GM18499 (cell line): ENCODE measurements at regions not wholly inside any gene's neighbourhood (a gene's known extent, or its start where the extent isn't known, plus 50 kb on each side); places are given as distances from the start of the nearest gene placed in this dataset.

ENCODE experiments used
- ATAC-seq: cut with Tn5 transposase; IDR thresholded peaks from one replicate; pipeline ENCODE4 v1.9.1; 2021; ENCODE audit warnings: moderate number of reproducible peaks; ENCODE audit not compliant: insufficient read depth, unreplicated experiment

GRCh38 chr20:19889011-19889953 is 127.9 kb upstream of the NAA20 start:
- ATAC-seq: no peak

- no peak for ATAC-seq
Observed at GRCh38 chr20:19890445-19891051, 126.6 kb upstream of the NAA20 start.

GRCh38 chr20:19893356-19893755 is 123.8 kb upstream of the NAA20 start:
- no peak for ATAC-seq

- ATAC-seq: no peak
Observed at GRCh38 chr20:19895761-19896160, 121.4 kb upstream of the NAA20 start.

GRCh38 chr20:19897891-19898290 is 119.3 kb upstream of the NAA20 start:
- no peak for ATAC-seq

- ATAC-seq: no peak
Observed at GRCh38 chr20:19901226-19901625, 115.9 kb upstream of the NAA20 start.

- ATAC-seq: peak; percentile 79
Observed at GRCh38 chr20:19903168-19903811, 113.9 kb upstream of the NAA20 start.

GRCh38 chr20:19907326-19908056 is 109.7 kb upstream of the NAA20 start:
- no peak for ATAC-seq

- ATAC-seq: no peak
Observed at GRCh38 chr20:19908576-19908975, 108.6 kb upstream of the NAA20 start.

- ATAC-seq: no peak
Observed at GRCh38 chr20:19909725-19910124, 107.4 kb upstream of the NAA20 start.

GRCh38 chr20:19911810-19912382 is 105.3 kb upstream of the NAA20 start:
- ATAC-seq: no peak

- no peak for ATAC-seq
Observed at GRCh38 chr20:19913349-19913748, 103.8 kb upstream of the NAA20 start.

GRCh38 chr20:19913927-19914614 is 103.1 kb upstream of the NAA20 start:
- ATAC-seq: no peak

- ATAC-seq: no peak
Observed at GRCh38 chr20:19915111-19915798, 101.9 kb upstream of the NAA20 start.

GRCh38 chr20:19916531-19917485 is 100.4 kb upstream of the NAA20 start:
- no peak for ATAC-seq

- ATAC-seq: no peak
Observed at GRCh38 chr20:19918965-19919329, 98.2 kb upstream of the NAA20 start.

- no peak for ATAC-seq
Observed at GRCh38 chr20:19920381-19921138, 96.6 kb upstream of the NAA20 start.
